Fibroblast of peridontal ligament (primary cell): ENCODE measurements at regions not wholly inside any gene's neighbourhood (a gene's known extent, or its start where the extent isn't known, plus 50 kb on each side); places are given as distances from the start of the nearest gene placed in this dataset.
A peak's percentile ranks its signal among the peaks of the same experiment; 100 is the strongest.

ENCODE experiments used
- DNase-seq: peaks from one replicate; pipeline ENCODE4 v3.0.0-alpha.2; 2010; ENCODE audit errors: extremely low read depth

- no peak for DNase-seq
These were observed 57.0 kb upstream of the PAK1 start for GRCh38 chr11:77530879-77531278.

- no peak for DNase-seq
These were observed 55.8 kb upstream of the PAK1 start for GRCh38 chr11:77529685-77530084.

GRCh38 chr11:77525455-77526091, 51.7 kb upstream of the PAK1 start:
- DNase-seq = peak; percentile 6

- DNase-seq = peak; percentile 5
These were observed 50.6 kb upstream of the PAK1 start for GRCh38 chr11:77524539-77524938.

- DNase-seq = no peak
These were observed 49.8 kb upstream of the PAK1 start for GRCh38 chr11:77523712-77524111.
